ENCODE measurements at regions not wholly inside any gene's neighbourhood (a gene's known extent, or its start where the extent isn't known, plus 50 kb on each side); places are given as distances from the start of the nearest gene placed in this dataset.

DNA sequence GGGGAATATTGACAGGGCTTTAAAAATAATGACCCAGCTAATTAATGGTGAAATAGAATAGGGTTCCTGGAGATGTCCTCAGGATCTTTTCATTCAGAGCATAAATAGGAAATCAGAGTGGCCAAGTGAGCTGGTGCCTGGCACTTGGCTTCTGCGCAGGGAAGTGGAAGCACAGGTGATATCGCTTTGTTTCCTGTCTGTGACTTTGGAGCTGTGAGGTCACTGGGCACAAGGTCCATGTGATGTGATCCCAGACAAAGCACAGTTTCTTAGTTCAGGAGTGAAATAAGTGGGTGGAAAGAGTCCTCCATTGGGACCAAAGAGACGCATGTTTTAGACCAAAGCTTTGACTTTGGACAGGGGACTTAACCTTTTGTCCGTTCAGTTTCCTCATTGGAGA is 338.3 kb downstream of the CYRIA start:
- DNase-seq: no peak

DNA sequence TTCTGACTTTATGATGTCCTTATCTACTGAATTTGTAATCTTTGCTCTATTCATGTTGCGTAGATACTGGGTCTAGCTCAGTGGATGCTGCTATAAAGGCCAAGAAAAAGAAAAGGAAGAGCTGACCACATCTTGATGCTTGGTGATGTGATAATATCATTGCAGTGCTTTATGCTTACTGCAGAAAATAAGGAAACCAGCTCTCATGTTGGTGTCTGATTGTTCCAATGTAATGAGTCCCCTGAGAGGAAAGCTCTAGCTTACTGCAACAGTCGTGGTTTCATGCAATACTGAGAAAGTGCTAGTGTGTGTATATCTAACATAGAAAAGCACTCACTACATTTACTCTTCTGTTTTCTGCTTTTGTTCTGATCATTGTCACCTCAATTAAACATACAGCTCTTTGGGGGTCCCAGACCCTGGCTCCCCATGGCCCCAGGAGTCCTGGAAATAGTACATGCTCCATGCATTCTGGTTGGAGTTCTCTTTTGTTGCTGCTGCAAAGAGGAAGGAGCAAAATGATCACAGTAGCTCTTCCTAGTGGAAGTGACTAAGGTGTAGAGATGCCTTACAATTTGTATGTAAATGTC is 338.8 kb downstream of the CYRIA start:
- DNase-seq: no peak

DNA sequence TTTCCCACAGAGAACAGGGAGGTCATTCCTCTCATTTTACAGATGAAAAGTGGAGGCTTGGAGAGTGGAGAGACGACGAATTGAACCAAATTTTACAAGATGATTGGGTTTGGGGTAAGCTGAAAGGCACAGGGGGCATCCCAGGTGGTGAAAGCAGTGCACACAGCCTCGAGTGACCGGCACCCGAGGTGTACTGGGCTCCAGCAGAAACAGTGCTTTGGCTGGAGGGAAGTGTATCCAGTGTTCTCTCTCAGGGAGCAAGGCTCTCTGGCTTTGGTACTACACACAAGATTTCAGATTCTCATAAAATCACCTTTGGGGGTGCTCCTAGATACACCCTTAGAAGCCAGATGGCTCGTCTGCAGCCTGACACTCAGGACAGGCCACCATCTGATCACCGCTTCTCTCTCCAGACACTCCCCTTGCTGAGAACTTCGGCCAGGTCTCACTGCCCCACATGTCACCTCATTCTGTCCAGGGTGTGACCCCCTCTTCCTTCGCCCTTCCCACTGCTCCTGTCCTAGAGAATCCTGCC is 339.6 kb downstream of the CYRIA start:
- DNase-seq: no peak

DNA sequence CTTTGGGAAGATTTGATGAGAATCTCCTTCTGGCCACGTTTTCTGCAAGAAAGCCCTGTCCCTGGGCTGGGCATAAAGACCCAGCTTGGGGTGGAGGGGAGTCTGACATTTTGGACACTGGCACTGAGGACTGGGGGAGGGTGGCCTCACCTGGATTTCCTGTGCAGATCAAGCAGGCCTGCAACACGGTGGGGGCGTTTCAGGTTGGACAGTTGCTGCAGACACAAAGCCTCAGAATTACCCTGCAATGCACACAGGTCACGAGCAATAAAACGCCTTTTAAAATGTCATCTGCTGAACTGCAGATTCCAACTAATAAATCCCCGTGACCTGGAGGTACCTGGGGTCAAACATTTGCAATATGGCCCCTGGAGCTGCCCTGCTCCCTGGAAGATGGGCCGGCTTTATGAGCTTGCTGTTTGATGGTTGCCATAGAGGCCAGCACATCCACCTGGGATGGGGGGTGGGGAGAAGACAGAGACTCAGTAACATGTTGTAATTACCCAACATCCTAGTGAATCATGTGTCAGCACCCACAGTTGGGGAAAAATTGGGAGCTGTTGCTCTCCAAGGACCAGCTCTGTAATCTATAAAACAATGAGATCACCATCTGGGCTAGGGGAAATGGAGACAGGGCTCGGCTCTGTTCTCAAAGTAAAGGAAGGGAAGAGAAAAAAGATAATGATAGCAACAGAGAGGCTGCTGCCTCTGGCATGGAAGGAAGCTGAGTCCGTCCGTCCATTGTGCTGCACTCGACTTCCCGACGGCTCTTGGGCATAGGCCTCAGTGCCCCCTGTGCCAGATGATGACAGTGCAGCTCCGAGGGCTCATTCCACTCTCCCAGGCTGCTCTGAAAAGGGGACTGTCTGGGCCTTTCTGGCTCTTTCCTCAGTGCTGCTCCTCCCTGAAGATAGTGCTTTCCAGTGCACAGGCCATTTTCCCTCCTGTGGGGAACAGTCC is 340.3 kb downstream of the CYRIA start:
- DNase-seq: no peak

- DNase-seq: no peak
These were observed 341.1 kb downstream of the CYRIA start for GRCh38 chr2:16324544-16324937.

DNA sequence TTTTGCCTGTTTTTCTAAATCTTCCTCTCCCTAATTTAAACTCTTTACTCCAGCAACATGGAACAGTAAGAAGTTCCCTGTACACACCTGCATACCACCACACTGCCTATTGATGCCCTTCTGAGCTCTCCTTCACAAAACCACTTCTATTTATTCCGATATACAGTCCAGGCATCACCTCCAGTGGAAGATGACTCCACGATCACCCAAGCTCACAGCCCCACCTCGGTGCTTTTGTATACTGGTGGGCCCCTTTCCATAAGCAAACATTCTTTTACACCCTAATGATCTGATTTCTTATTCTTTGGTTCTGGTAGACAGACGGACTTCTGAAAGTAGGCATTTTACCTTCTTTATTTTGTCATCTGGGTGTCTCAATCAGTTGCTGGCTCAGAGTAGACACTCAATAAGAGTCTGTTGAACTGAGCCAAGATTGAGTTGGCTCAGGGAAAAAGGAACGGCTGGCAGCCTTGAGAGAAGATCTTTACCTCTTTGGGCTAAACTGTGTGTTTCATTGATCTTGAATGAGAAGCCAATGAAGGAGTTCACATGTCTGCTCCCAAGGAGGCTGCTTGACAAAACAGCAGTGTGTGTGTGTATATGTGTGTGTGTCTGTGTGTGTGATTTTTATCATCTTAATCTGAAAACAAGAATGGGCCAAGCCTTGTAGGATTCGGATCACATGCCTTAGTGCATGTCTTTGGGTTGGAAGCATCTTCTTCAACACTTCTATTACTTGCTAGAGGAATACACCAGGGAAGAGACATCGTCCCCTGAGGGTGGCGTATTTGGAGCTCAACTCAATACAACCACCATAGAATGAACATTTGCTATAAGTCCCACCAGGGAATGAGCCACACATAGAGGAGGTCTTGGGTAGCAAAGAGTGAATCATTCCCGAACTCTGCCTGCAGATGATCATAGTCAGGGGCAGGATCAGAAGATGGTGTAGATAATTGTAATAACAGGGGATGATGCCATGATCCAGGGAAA is 341.8 kb downstream of the CYRIA start:
- DNase-seq: no peak

- no peak for DNase-seq
These were observed 342.5 kb downstream of the CYRIA start for GRCh38 chr2:16323126-16323520.

GRCh38 chr2:16322308-16323125 is 343.1 kb downstream of the CYRIA start:
- no peak for DNase-seq

GRCh38 chr2:16321872-16322271 is 343.8 kb downstream of the CYRIA start:
- no peak for DNase-seq

DNA sequence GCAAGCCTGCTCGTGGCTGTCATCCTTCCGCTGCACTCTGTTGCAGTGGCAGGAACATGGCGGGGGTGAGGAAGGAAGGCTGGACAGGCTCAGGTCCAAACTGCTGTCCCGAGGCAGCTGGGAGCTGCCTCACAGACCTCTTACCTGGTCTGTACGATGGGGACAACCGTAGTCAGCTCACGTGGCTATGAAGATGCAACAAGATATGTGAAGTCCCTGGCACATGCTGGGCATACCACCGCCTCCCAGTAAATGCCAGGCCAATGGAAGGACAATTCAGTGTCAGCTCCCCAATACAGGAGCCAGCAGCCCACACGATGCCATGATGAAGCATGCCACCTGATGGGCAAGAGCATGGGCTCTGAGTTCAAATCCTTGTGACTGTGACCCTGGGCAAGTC is 344.4 kb downstream of the CYRIA start:
- no peak for DNase-seq

DNA sequence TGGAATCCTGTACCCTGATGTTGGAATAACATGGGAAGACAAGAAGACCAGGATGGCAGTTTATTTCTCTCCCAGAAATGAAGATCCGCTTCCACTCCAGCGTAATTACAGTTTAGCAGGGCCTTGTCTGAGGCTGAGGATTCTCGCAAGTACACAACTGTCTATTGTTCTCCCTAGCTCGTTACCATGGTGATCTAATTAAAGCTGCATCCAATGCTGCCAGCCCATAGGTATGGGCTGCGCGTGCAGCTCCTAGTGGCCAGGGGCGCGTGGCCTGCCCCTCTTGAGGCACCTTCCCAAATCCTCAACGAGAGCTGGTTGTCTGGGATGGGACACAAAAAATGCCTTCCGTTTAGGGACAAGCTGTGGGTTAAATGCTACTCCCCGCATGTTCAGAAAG is 344.9 kb downstream of the CYRIA start:
- no peak for DNase-seq

GRCh38 chr2:16319551-16320121 is 346.0 kb downstream of the CYRIA start:
- no peak for DNase-seq

DNA sequence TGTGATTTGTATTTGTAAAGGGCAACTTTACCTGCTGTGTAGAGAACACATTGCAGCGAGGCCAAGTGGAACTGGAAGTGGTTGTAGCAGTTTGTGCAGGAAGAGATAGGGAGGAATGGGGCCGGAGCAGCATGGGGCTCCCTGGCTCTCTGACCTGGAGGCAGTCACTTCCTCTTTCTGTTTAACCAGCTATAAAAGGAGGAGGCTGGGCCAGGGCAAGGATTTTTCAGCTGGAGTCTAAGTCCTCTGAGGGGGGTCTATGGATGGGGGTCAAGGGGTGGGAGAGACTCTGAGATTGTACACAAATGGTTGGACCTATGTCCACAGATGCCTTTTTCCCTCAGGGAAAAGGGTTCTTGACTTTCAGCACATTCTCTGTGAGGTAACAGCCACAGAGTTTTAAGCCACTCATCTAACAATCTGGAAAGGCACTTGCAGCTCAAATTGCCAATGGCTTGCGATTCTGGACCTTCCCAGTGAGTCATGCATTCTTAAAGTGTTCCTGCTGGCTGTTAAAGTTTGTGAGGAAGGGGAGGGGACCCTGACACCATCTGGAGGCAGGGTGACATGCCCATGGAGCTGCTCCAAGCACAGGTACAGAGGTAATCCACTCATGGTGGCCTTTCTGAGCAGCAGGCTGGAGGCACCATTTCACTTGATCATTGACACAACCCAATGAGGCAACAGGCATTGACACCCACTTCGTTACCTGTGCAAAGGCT is 347.0 kb downstream of the CYRIA start:
- DNase-seq: no peak

DNA sequence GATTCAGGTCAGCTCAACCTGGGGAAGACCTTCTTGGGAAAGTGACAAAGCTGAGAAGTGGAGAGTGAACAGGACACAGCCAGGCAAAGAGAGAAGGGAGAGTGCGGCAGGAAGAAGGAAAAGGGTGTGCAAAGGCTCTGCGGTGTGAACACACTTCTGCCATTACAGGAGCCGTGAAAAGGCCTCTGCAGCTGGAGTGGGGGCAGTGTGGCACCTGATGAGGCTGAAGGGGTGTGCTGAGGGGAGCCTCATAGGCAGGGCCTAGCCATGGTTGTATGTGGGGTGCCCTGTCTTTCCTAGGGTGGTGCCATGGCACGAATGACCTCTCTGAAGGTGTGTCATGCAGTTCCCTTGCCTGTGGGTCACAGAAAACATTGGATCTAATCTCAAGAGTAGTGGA is 347.6 kb downstream of the CYRIA start:
- no peak for DNase-seq

- DNase-seq: no peak
These were observed 348.3 kb downstream of the CYRIA start for GRCh38 chr2:16317211-16317830.

- no peak for DNase-seq
These were observed 349.0 kb downstream of the CYRIA start for GRCh38 chr2:16316456-16317210.

- no peak for DNase-seq
These were observed 349.7 kb downstream of the CYRIA start for GRCh38 chr2:16315908-16316307.

DNA sequence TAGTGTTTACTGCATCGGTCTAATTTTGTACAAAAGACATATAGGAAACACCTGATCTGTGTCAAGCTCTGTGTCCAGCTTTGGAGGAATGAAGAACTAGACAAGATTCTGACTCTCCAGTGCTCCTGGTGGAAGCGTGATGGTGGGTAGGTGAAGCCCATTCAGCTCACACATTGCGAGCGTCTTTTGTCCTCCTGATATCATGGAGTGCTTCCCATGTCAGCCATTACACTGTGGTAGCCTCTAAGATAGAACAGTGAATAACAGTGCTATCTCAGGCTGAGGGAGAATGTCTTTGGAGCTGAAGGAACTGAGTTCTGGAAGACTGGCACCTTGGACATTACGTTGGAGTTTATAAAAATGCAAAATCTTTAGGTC is 350.2 kb downstream of the CYRIA start:
- no peak for DNase-seq

- no peak for DNase-seq
These were observed 350.8 kb downstream of the CYRIA start for GRCh38 chr2:16314691-16315457.
